Muscle of back (tissue), 3 donors: ENCODE measurements at regions not wholly inside any gene's neighbourhood (a gene's known extent, or its start where the extent isn't known, plus 50 kb on each side); places are given as distances from the start of the nearest gene placed in this dataset.

Experiments used
- DNase-seq, 3 donors: peaks; one replicate each; pipeline versions ENCODE4 v3.0.0 to v3.0.0-alpha.2; 2013

DNA sequence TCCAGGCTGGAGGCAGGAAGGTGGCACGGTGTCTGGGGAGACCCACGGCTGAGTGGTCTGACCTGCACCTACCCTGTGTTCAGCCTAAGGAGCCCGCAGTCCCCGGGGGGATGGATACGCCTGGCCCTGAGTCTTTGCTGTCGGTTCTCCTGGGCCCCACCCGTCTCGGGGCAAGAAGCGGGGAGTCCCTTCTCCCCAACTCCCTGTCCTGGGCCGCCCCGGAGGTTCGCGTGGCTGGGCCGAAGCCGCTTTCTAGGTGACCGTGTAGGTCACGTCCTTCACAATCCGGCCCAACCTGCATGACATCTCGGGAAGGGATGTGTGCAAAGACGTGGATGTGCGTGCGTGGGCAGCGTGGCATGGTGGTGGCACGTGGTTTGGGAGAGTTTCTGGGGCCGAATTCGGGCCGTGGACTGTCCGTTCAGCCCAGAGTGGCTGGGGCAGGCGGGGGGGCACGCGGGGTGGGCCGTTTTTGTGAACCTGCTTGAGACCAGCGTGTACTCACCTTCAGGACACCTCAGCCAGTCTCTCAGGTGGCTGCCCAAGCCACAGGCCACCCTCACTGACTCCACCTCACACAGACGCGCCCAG lies 103.3 kb downstream of the PTPRS start:
- DNase-seq = no peak

DNA sequence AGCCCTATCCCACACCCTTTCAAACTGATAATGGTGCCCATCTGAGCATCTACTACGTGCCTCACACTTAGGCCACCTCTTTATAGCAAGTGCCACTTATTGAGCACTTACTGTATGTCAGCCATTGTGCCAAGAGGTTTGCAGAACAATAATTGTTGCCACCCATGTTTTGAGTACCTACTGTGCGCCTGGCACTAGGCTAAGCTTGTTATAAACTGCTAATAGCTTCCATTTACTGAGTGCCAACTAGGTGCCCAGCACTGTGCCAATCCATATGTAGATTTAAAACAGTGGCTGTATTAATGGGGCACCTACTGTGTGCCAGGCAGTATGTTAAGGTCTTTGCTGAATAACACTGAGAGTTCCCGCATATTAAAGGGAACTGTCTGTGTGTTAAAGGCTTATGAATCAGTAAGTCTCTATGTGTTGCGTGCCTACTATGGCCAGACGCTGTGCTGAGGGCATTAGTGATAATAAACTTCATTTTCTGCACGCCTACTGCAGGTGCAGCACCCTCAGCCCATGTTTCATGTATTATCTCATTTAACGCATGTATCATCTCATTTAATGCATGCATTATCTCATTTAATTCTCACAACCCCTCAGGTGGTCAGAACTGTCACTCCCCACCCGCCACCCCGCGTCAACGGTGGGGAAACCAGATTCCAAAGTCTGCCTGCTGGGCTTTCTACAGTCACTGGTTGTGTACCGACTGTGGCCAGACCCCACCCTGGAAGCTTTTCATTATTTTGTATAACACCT lies 105.0 kb downstream of the PTPRS start:
- DNase-seq = no peak

DNA sequence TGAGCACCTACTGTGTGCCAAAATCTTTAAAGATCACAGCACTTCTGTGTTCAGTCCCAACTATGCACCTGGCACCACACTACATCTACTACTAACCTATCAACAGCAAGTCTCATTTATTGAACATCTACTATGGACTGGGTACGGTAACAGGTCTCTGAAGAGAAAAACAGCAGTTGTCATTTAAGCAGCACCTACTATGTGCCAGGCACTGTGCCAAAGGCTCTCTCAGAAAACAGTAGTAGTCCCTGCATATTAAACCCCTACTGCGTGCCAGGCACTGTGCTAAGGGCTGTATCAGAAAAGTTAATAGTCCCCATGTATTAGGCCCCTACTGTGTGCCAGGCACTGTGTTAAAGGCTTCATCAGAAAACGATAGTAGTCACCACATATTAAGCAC lies 106.2 kb downstream of the PTPRS start:
- DNase-seq = no peak

DNA sequence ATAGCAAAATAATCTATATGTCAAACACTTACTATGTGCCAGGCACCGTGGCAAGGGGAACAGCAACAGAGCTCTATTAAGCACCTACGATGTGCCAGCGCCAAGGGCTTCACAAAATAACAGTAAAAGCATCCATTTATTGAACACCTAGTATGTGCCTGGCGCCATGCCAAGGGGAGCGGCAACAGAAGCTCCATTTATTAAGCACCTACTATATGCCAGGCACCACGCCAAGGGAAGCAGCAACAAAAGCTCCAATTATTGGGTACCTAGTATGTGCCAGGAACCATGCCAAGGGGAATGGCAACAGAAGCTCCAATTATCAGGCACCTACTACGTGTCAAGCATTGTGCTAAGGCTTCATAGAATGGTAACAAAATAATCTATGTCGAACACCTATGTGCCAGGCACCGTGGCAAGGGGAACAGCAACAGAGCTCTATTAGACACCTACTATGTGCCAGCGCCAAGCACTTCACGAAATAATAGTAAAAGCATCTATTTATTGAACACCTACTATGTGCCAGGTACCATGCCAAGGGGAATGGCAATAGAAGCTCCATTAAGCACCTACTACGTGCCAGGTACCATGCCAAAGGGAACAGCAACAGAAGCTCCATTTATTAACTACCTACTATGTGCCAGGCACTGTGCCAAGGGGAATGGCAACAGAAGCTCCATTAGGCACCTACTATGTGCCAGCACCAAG lies 107.7 kb downstream of the PTPRS start:
- DNase-seq = no peak

DNA sequence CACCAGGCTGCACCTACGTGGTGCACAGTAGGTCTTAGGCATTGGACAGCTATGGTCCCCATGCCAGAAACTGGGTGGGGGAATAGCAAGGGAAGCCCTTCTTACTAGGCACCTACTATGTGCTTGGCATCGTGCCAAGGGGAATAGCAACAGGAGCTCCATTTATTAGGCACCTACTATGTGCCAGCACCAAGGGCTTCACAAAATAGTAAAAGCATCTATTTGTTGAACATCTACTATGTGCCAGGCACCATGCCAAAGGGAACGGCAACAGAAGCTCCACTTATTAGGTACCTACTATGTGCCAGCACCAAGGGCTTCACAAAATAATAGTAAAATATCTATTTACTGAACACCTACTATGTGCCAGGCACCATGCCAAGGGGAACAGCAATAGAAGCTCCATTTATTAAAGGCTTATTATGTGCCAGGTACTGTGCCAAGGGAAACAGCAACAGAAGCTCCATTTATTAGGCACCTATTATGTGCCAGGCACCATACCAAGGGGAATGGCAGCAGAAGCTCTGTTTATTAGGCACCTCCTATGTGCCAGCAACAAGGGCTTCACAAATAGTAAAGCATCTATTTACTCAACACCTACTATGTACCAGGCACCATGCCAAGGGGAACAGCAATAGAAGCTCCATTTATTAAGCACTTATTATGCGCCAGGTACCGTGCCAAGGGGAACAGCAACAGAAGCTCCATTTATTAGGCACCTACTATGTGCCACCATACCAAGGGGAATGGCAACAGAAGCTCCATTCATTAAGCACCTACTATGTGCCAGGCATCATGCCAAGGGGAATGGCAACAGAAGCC lies 108.5 kb downstream of the PTPRS start:
- DNase-seq = no peak

DNA sequence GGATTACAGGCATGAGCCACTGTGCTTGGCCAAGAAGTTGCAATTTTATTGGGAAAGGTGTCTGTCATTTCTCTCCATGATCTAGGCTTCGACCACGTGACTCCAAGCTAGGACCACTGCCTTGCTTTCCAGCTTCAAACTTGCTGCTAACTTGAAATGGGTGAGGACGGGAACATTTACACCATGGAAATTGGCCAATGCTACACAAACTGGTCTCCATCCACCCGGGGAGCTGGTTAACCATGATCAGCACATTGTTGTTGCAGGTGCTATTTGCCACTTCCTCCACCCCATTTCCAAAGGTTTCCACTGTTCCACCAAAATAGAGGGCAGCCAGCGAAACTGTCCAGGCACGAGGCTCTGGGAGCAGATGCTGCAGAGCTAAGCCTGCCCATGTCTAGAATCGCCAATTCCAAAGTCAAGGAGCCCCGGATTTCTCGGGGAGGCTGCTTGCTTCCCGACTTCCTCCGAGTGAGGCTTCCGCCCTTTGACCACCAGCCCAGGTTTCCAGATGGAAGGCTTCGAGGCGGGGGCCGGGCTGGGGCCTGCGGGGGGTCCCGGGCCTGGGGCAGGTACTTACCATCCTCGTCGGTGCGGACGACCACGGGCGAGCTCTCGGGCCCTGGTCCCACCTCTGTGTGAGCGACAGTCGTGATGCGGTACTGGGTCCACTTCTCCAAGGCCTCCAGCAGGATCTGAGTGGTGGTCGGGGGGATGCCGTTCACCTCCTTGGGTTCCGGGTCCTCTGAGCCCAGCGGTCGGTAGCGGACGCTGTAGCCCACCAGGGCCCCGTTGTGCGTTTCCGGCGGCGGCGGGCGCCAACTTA lies 109.7 kb downstream of the PTPRS start:
- DNase-seq = no peak

DNA sequence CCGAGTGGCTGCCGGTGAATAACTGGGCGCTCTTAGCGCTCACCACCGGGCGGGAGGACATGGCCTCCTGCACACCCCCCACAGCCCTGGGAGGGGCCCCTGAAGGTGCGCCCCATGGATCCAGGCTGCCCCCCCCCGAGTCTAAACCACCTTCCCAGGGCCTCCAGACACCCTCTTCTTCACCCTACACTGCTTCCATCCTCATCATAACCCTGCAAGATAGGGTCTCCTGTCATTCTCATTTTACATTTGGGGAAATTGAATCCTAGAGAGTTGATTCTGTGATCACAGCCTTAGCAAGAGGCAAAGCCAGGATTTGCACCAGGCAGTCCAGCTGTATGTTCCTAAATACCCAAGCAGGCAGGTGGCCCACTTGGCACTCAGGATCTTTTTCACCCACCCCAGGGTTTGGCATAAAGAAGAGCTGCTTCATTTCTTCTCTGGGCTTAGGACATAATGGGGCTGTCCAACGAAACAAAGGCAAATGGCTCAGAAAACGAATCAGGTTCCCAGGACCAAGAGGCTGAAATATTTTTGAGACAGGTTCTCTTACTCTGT lies 110.8 kb downstream of the PTPRS start:
- DNase-seq = no peak

DNA sequence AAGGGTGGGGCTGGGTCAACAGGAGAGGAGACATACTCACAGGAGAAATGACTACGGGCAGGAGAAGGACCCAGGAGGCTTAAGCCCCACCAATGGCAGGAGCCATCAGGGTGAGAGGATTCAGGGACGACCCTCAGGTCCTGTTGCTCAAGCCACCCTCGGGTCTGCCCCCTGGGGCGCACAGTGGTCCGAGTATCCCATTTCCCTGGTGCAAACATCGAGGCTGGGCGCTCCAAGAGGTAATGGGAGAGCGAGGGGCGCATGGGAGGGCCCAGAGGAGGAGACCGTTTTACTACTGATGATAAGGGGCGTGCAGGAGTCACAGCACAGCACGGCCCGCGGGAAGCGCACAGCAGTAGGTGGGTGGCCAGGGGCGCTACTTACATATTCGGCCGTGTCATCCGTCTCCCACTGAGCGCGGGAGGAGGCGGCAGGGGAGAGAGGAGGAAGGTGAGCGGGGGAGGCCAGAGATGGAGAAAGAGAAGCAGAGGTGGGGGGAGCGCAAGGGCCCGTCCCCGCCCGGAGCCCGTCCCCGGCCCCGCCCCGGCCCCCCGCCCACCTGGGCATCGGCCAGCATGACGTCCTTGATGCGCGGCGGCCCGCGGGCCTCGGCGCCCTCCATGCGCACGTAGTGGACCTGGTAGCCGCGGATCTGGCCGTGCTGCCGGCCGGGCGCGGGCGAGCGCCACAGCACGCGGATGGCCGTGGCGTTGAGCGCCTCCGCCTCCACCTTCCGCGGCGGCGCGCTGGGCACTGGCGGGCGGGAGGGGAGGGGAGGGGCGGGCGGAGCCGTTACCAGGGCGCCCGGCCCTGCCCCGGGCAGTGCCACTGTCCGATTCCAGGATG lies 111.5 kb downstream of the PTPRS start:
- DNase-seq = no peak

DNA sequence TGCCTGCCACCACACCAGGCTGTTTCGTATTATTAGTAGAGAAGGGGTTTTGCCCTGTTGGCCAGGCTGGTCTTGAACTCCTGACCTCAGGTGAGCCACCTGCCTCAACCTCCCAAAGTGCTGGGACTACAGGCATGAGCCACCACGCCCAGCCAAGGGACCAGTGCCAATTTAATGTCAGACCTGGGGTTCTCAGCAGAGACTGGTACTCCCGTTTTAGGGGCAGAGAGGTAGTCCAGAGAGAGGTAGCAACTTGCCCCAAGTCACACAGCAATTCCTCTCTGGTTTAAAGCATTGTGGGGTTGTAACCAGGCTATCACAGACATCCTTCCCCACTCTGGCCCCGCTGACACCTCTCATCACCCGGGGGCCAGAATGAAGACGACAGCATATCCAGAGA lies 112.1 kb downstream of the PTPRS start:
- no peak for DNase-seq

DNA sequence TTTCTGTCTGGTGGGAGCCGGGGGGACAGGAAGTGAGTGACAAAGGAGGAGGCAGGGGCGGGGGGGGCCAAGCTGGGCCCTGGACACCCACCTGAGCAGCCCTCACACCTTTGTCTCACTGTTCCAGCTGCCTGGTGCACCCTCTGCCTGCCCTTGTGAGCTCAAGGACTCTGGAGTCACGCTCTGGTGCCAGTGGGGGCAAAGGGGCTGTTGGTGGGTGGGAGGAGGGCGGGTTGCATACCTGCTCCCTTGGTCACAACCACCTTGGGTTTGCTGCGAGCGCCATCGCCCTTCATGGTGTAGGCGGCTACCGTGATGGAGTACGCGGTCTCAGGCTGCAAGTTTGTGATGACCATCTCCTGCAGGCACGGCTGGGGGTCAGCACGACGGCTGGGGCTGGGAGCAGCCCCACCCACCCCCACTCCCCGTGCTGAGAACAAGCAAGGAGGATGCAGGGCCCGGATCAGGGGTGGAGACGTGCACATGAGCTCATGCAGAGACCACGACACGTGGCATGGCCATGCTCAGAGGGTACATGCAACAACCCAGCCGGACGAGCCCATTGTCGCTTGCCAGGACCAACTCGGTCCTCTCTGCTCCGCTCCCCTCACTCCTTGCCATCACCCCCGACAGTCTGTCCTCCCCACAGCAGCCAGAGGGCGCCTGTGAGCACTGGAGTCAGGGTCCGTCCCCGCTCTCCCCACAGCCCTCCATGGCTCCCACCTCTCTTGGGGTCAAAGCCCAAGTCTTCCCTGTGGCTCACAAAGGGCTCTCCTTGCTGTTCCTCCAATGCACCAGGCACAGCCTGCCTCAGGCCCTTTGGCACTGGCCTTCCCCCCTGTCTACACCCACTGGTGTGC lies 114.9 kb downstream of the PTPRS start:
- no peak for DNase-seq

DNA sequence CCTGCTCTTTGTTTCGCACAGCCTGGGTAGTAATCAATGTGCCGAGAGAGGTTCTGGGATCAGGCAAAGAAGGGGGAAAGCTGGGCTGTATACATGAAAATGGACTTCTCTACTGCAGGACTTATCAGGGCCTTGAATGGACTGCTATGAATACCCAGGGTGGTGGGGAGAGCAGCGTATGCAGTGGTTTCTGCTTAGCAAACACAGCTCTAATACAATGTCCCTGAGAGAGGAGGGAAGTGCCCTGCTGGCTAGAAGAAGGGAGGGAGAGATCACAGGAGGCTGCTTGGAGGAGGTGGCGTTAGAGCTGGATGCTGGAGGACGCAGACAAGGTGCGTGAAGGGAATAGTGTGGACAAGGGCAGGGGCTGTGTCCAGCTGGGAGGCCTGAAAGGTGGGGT lies 116.1 kb downstream of the PTPRS start:
- DNase-seq = no peak

DNA sequence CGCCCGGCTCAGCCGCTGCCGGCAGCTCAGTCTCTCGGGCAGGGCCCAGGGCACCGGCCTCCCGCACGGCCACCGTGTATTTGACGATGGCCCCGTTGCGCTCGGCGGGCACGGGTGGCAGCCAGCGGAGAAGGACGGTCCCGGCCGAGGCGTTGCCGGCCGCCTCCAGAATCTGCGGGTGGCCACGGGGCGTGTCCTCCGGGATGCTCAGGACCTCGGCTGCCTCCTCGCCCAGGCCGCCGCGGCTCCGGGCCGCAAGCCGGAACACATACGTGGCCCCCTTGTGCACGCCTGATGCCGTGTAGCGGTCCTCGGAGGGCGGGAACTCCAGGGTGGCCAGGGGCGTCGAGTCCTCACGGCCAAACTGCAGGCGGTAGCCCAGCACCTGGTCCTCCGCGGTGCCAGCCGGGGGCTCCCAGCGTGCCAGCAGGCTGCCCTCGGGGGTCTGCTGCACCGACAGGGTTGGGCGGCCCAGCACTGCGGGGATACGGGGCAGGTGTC lies 117.7 kb downstream of the PTPRS start:
- DNase-seq = no peak

DNA sequence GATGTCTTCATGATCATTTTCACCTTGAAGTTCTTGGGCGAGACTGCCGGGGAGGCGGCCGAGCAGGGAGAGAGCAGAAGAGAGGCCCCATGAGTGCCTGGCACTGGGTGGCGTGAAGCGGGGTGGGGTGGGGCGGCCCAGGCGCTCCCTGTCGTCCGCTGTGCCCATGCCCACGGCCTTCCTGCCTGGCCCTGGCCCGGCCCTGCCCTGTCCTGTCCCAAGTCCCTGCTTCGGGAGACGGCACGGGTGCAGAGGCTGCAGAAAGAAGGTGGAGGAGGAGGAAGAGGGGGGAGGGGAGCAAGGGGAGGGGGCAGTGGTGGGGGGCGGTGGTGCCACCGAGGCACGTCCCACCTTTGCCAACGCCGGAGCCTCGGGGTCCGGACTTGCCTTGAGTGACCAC lies 118.4 kb downstream of the PTPRS start:
- DNase-seq = no peak

DNA sequence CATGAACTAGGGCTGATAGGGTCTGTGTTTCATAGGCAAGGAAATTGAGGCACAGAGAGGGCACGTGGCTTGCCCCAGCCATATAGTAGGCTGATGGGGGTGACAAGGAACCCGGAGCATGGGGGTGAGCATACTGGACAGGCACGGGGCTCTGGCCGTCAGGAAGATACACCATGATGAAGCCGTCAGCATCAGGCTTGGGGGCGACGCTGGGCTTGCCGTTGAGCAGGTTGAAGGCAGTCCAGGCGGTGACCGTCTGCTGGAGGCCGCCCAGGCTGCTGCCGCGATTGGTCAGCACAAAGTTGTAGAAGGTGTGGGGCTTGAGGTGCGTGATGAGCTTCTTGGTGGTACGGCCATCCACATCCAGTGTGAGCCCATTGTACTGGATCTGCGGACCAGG lies 119.7 kb downstream of the PTPRS start:
- DNase-seq = no peak

DNA sequence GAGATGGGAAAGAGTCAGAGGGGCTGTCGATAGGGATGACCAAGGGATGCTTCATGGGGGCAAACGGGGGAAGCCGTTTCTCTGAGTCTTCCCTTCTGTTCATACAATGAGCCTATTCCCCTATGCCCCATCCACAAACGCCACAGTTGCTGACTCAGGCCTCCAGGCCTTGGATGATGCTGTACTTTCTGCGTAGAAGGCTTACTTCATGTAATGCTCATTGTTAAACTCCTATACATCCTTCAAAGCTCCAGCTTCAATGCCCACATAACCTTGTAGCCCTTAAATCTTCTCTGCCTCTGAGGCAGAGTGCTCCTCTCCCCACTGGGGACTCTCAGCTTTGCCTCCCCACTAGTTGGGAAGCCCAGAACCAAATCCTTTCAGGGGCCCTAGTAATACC lies 120.3 kb downstream of the PTPRS start:
- DNase-seq = no peak

DNA sequence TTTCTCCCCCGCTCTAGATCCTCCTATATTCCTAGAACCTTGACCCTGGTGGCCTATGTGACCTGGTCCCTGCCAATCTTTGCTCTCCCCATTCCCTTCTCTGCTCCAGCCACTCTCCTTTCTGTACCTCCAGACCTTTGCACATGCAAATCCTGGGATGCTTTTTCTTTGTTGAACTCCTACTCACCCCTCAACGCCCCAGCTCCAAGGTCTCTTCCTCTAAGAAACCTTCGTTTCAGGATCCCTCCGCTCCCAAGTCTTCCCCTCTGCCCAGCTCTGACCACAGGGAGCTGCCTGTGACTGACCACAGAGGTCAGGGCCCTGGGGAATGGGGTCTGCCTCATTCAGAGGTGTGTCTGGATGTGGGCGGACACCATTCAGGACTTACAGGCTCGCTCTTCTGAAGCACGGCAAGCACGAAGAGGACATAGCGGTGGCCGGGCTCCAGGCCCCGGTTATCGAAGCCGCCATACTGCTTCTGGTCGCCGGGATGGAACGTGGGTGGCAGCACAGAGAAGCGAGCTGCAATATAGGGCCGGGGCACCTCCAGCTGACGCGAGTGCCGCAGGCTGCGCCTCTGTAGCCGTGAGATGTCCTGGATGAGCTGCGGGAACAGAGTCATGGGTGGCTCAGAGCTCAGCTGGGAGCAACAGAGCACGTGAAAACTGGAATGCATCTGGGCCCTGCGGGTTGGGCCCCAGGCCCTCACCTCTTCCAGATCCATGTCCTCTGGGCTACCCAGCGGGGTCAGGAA lies 120.9 kb downstream of the PTPRS start:
- DNase-seq = no peak

DNA sequence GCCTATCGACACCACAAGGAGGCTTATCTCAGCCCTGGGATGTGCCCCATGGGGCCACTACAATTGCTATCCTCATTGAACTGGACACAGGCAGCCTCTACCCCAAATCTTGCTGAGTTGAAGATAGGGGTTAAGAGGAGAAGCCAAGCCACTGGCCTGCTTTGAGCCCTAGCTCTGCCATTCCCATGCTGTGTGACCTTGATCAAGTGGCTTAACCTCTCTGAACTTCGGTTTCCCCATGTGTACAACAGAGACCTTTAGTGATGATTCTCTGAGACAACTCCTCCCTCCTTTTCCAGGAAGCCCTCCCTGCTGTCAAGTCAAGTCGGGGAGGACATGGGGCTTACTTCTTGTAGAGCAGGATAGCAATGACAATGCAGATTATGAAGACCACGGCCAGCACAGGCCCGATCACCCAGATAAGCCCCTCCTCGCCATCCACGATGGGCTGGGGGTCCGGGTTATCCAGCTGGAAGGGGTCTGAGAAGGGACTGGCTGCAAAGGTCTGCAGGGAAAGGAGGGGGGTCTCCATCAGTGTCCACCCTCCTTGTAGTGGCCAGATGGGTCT lies 121.6 kb downstream of the PTPRS start:
- DNase-seq = no peak
